NCI-H2196 treated with DMSO at 0.1 percent for 48 hours (cell line): ENCODE measurements at regions not wholly inside any gene's neighbourhood (a gene's known extent, or its start where the extent isn't known, plus 50 kb on each side); places are given as distances from the start of the nearest gene placed in this dataset.
"Not testable (repeated sequence)": the region's sequence is repeated elsewhere in the genome, so short reads cannot be mapped to it uniquely, and the experiment has no call there.

Experiments used
- DNase-seq: peaks from one replicate; lab custom pipeline; 2025; ENCODE audit not compliant: unreplicated experiment; lab: John Stamatoyannopoulos, UW

GRCh38 chr3:124619887-124620599 lies 110.2 kb upstream of the UMPS start:
- no peak for DNase-seq

- no peak for DNase-seq
Measured at GRCh38 chr3:124620600-124621063, 109.6 kb upstream of the UMPS start.

GRCh38 chr3:124621498-124621897 lies 108.8 kb upstream of the UMPS start:
- DNase-seq = no peak

- DNase-seq = no peak
Measured at GRCh38 chr3:124625074-124625473, 105.2 kb upstream of the UMPS start.

- DNase-seq = no peak
Measured at GRCh38 chr3:124627501-124627908, 102.7 kb upstream of the UMPS start.

- DNase-seq = no peak
Measured at GRCh38 chr3:124628863-124629262, 101.4 kb upstream of the UMPS start.

- DNase-seq = no peak
Measured at GRCh38 chr3:124629497-124629896, 100.8 kb upstream of the UMPS start.

- no peak for DNase-seq
Measured at GRCh38 chr3:124630960-124631359, 99.3 kb upstream of the UMPS start.

GRCh38 chr3:124631727-124632126 lies 98.5 kb upstream of the UMPS start:
- DNase-seq = no peak

GRCh38 chr3:124632566-124633140 lies 97.6 kb upstream of the UMPS start:
- no peak for DNase-seq

- no peak for DNase-seq
Measured at GRCh38 chr3:124633524-124633923, 96.7 kb upstream of the UMPS start.

- no peak for DNase-seq
Measured at GRCh38 chr3:124634210-124635168, 95.8 kb upstream of the UMPS start.

GRCh38 chr3:124635169-124635539 lies 95.1 kb upstream of the UMPS start:
- no peak for DNase-seq

- DNase-seq = no peak
Measured at GRCh38 chr3:124636101-124636862, 94.0 kb upstream of the UMPS start.

GRCh38 chr3:124636863-124637296 lies 93.4 kb upstream of the UMPS start:
- DNase-seq = no peak

- no peak for DNase-seq
Measured at GRCh38 chr3:124639406-124640237, 90.6 kb upstream of the UMPS start.

- no peak for DNase-seq
Measured at GRCh38 chr3:124640635-124641306, 89.5 kb upstream of the UMPS start.

- no peak for DNase-seq
Measured at GRCh38 chr3:124643453-124643852, 86.8 kb upstream of the UMPS start.

GRCh38 chr3:124646186-124646585 lies 84.1 kb upstream of the UMPS start:
- DNase-seq = not testable (repeated sequence)
